Uterus (tissue), 2 donors: ENCODE measurements at regions not wholly inside any gene's neighbourhood (a gene's known extent, or its start where the extent isn't known, plus 50 kb on each side); places are given as distances from the start of the nearest gene placed in this dataset.

Source experiments
- CTCF ChIP-seq, 4 experiments: fragments of 200-600 bp in 2 of 4; fragments of 450-650 bp in 2 of 4; sonication (generic) in 2 of 4; IDR thresholded peaks; one replicate each; pipeline ENCODE4 v1.5.1; 2016 to 2019; ENCODE audit warnings: antibody characterized with exemption in 4 of 4, mild to moderate bottlenecking in 2 of 4, moderate library complexity in 1 of 4
- POLR2A ChIP-seq, 2 donors: fragments of 450-650 bp; IDR thresholded peaks; one replicate each; pipeline ENCODE4 v1.6.1; 2016; ENCODE audit warnings: antibody characterized with exemption in 2 of 2, mild to moderate bottlenecking in 1 of 2, moderate library complexity in 1 of 2

DNA sequence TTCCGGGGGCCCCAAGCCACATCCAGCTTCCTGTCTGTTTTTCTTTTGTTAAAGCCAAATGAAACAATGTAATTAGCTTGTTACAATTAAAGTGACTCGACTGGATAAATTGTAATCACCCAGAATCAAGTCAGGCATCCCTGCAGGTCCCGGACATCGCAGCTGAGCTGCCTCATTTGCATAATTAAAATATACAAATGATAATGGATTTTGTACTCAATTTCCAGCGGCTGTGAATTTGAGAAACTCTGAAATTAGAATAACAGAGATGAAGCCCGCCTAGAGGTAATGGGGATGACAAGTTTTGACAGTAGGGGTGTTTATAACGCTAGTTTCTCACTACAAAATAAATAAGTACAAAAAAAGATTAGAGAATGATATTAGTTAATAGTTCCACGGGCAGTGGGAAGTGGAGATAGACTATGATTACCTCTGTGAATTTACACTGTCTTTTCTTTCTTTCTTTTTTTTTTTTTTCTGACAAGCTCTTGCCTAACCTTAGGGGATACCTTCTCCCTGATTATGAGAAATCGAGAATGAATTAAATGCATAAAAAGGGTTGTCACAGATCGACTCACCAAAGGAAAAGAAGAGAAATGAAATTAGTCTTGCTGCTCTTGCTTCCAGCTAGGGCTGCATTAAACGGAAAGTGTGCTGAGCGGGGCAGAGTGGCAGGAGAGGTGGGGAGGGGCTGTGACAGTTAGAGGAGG, 82.6 kb upstream of the SKOR2 start:
- TF ChIP-seq CTCF (IDR thresholded peaks at IDR 0.05) (no peak), POLR2A (IDR thresholded peaks at IDR 0.05) (no peak)
